Ishikawa (cell line): ENCODE measurements at regions not wholly inside any gene's neighbourhood (a gene's known extent, or its start where the extent isn't known, plus 50 kb on each side); places are given as distances from the start of the nearest gene placed in this dataset.

ENCODE experiments used
- REST ChIP-seq: IDR thresholded peaks from 2 replicates; pipeline ENCODE4 v1.6.1; 2012; ENCODE audit warnings: low read depth, mild to moderate bottlenecking
- USF1 ChIP-seq: IDR thresholded peaks from 2 replicates; pipeline ENCODE4 v1.6.1; 2012
- YY1 ChIP-seq: IDR thresholded peaks from 2 replicates; pipeline ENCODE4 v1.6.1; 2012; ENCODE audit warnings: low read depth

GRCh38 chr6:8194490-8194889 is 92.1 kb upstream of the EEF1E1 start:
- TF ChIP-seq USF1 (no peak), REST (no peak), YY1 (no peak)
